Breast epithelium (tissue), 3 donors: ENCODE measurements at regions not wholly inside any gene's neighbourhood (a gene's known extent, or its start where the extent isn't known, plus 50 kb on each side); places are given as distances from the start of the nearest gene placed in this dataset.

Experiments
- POLR2A ChIP-seq: fragments of 450-650 bp; IDR thresholded peaks from one replicate; pipeline ENCODE4 v1.6.1; 2016; ENCODE audit warnings: antibody characterized with exemption, mild to moderate bottlenecking, moderate library complexity
- POLR2AphosphoS5 ChIP-seq, 3 donors: sonication (generic); formaldehyde crosslinking; IDR thresholded peaks; one replicate each; pipeline ENCODE4 v1.6.1; 2017; ENCODE audit warnings: antibody characterized with exemption in 3 of 3
- TF ChIP-seq, protein P1 (sequence below), 3 donors: fragments of 450-650 bp; IDR thresholded peaks; one replicate each; pipeline ENCODE4 v1.5.1; 2016 to 2017; ENCODE audit warnings: antibody characterized with exemption in 3 of 3, mild to moderate bottlenecking in 3 of 3, moderate library complexity in 3 of 3

DNA sequence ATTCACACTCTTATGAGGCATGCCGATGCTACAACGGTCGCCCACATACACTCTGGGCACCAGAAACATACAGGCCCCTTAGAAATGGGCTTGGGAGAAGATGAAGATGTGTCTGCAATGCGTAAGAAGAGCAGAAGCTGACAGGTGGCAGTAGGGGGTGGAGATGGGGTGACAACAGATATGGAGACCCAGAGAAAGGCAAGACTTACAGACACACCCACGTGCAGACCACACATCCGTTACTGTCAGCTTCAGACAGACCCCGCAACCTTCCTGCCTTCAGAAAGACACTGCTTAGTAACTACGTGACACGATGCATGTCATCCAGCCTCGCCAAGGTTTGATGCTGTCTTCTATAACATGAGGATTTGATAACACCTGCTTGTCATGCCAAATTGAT is 89.5 kb downstream of the ZFP36L2 start:
- TF ChIP-seq, protein P1, sequence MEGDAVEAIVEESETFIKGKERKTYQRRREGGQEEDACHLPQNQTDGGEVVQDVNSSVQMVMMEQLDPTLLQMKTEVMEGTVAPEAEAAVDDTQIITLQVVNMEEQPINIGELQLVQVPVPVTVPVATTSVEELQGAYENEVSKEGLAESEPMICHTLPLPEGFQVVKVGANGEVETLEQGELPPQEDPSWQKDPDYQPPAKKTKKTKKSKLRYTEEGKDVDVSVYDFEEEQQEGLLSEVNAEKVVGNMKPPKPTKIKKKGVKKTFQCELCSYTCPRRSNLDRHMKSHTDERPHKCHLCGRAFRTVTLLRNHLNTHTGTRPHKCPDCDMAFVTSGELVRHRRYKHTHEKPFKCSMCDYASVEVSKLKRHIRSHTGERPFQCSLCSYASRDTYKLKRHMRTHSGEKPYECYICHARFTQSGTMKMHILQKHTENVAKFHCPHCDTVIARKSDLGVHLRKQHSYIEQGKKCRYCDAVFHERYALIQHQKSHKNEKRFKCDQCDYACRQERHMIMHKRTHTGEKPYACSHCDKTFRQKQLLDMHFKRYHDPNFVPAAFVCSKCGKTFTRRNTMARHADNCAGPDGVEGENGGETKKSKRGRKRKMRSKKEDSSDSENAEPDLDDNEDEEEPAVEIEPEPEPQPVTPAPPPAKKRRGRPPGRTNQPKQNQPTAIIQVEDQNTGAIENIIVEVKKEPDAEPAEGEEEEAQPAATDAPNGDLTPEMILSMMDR (IDR thresholded peaks at IDR 0.05) = no peak
- no peak for TF ChIP-seq POLR2AphosphoS5 (IDR thresholded peaks at IDR 0.05)
- TF ChIP-seq POLR2A = no peak
